ENCODE measurements at regions not wholly inside any gene's neighbourhood (a gene's known extent, or its start where the extent isn't known, plus 50 kb on each side); places are given as distances from the start of the nearest gene placed in this dataset.

DNA sequence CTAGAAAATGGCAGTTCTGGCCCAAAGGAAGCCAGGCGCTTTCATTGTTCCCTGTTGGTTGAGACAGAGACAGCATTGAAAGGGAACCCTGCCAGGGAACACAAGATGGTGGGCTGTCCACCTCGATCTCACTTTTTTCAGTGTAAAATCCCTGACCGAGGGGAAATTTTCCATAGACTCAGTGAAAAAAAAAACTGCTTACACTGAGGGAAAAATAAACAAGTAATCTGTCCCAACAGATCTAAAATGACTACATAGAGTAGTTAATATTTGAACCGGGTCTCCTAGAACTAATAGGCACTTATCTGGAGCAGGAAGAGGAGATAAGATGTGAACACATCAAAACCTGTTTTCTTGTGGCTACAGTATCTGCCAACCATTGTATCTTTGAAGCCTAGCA, 763.4 kb upstream of the GOLIM4 start:
- no peak for DNase-seq (ENCODE audit: extremely low read depth, low read depth, low spot score)

DNA sequence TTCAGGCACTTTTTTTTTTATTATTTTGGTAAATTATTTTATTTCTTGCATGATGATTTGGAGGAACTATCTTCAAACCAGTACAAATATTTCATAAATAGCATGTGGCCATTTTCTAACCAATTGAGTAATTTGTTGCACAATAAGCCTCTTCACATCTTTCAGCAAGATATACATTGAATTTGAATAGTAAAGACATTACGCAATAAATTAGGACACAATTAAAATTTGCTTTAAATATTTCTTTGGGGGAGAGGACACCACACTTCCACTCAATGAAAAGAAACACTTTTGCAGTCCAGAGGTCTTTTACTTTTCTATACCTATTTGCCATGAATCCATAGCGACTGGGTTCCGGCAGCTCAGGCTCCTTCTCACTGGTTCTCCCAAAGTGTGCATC, 762.6 kb upstream of the GOLIM4 start:
- DNase-seq (ENCODE audit: extremely low read depth, low read depth, low spot score) = no peak

- DNase-seq (ENCODE audit: extremely low read depth, low read depth, low spot score) = no peak
These were observed 754.4 kb upstream of the GOLIM4 start for GRCh38 chr3:168850109-168850508.

DNA sequence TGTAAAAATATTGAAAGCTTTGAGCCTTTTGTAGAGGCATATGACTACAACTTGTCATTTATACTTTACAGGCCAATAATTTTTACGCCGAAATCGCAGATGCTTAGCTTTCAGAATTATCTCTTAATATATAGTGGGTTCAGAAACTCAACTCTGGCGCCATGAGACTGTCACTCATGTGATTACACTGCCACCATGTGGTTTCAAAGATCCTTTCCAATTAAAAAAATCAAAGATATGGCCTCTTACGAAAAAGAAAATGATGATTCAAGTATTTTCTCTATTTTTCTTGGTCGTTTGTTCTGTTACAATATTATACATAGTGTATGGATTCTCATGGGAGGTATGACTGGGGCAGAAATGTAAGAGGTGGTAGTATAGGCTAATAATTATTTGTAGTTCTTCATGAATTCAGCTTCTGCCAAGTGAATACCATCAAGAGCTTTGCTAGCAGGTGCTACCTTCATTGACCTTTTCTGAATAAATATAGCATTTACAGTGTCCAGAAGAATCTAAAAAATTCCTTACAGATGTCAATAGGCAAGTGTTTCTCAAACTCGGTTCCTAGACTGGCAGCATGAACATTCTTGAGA, 751.7 kb upstream of the GOLIM4 start:
- DNase-seq (ENCODE audit: extremely low read depth, low read depth, low spot score) = no peak

- DNase-seq (ENCODE audit: extremely low read depth, low read depth, low spot score) = no peak
These were observed 749.3 kb upstream of the GOLIM4 start for GRCh38 chr3:168844894-168845482.

GRCh38 chr3:168844472-168844871, 748.7 kb upstream of the GOLIM4 start:
- DNase-seq (ENCODE audit: extremely low read depth, low read depth, low spot score) = no peak

DNA sequence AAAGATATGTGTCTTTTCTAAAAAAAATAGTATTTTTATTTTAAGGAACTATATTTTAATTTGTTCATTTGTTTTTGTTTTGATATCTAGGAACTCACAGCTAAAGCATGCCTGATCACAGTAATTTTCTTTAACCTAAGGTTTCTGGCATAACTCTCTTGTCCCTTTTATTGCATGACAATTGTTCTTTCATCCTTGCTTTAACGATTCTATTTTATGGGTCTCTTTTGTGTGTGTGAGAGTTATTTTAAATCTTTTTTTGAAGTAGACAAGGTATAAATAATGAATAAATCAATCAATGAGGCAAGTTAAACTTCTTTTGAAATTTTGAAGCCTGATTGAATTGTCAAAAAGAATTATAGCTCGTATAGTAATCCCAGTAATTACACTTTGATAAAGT, 747.8 kb upstream of the GOLIM4 start:
- DNase-seq (ENCODE audit: extremely low read depth, low read depth, low spot score) = no peak

DNA sequence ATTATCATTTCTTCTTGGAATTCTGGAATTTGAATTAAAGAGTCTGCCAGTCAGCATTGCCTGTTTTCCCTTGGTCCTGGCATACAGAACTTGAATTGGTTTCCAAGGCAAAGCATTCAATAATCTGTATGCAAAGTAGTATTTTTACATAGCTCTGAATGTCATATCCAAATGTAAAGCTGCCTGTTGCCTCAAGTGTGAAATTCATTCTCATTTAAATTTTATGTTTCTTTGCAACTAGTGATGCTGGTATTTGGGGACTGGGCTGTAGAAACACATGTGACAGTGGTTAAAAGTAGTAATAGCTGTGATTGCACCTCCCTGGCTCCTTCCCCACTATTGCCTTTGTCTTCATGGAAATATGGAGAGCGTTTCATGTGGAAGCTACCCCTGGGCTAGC, 743.9 kb upstream of the GOLIM4 start:
- no peak for DNase-seq (ENCODE audit: extremely low read depth, low read depth, low spot score)

GRCh38 chr3:168834558-168834957, 738.8 kb upstream of the GOLIM4 start:
- no peak for DNase-seq (ENCODE audit: extremely low read depth, low read depth, low spot score)

DNA sequence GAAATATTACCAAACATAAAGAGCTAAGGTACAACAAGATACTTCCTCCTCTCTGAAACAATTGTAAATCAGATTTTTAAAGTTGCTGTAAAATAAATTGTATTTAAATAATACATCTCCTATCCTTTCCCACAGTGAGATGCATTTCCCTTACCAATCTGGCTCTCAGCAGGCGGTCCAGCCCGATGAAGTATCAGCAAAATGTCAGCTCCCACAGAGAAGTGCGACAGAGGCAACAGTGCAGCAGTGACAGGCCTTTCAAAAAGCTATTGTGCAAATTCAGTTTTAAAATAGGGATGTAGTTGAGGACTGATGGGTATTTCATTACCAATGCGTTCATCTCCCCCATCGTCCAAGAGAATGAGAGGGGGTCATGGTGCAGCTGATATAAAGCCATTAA, 733.2 kb upstream of the GOLIM4 start:
- no peak for DNase-seq (ENCODE audit: extremely low read depth, low read depth, low spot score)

DNA sequence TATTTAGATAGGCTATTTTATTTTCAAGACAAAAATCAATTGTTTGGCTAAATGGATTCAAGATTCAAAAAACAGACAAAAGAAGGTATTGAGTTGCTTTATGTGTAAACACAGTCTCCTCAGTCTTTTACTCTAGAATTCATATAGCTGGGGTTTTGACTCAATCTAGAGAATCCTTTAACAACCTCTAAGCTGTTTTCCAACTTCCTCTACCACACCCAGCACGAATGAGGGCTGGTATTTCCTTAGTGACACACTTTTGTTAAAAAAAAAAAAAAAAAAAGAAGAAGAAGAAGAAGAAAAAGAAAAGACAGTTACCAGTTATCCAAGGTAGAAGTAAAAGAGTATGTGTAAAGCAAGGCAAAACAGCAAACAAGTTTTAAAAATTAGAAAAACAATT, 732.8 kb upstream of the GOLIM4 start:
- no peak for DNase-seq (ENCODE audit: extremely low read depth, low read depth, low spot score)

DNA sequence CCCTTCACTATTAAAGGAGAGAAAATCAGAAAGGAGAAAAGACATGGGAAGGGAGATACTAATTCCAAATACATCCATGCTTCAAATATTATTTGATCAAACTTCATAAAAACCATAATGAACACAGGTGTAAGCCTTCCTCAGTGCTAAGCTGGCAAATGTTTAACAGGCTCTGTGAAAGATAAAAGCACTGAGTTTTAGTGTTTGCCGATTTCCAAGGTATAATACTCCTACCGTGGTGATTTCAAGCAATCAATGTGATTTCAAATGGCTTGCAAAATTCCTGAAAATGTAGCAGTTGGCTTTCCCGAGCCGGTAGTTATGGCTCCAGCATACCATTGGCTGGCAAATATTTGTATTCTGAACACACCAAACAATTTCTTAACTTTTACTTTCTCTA, 732.3 kb upstream of the GOLIM4 start:
- DNase-seq (ENCODE audit: extremely low read depth, low read depth, low spot score) = no peak

DNA sequence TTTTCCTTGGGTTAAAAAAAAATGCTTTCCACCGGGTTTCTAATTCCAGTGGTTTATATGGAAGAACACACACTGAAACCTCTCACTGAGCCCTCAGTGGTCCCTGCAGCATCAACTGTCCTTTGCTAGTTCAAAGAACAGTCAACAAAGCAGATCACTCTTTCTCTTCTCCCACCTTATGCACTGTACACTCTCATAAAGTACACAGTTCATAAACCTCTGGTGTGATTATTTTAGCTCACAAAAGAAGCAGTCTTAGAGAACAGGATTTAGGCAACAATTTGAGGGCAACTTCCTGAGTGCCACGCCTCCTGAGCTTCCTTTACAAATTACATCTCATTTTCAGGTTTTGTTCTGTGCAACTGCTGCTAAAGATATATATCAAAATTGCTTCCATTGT, 728.4 kb upstream of the GOLIM4 start:
- no peak for DNase-seq (ENCODE audit: extremely low read depth, low read depth, low spot score)

DNA sequence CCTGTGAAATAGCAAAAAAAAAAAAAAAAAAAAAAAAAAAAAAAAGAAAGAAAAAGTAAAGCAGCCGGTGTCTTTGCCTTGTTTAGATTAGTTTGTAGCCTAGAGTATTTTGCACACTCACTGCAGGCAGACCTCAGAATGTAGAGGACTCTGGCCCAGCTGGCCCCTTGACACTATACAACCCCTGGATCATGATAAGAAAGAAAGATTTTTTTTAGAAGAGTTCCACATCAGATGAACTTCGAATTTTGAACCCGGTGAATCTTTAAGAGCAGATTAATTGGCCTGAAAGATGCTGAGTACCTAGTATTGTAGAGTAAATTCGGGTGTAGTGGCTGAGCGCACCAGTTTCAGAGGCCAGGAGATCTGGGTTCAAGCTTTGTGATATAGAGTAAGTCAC, 727.7 kb upstream of the GOLIM4 start:
- no peak for DNase-seq (ENCODE audit: extremely low read depth, low read depth, low spot score)

GRCh38 chr3:168820810-168821415, 725.2 kb upstream of the GOLIM4 start:
- no peak for DNase-seq (ENCODE audit: extremely low read depth, low read depth, low spot score)

GRCh38 chr3:168817177-168817576, 721.5 kb upstream of the GOLIM4 start:
- DNase-seq (ENCODE audit: extremely low read depth, low read depth, low spot score) = no peak

DNA sequence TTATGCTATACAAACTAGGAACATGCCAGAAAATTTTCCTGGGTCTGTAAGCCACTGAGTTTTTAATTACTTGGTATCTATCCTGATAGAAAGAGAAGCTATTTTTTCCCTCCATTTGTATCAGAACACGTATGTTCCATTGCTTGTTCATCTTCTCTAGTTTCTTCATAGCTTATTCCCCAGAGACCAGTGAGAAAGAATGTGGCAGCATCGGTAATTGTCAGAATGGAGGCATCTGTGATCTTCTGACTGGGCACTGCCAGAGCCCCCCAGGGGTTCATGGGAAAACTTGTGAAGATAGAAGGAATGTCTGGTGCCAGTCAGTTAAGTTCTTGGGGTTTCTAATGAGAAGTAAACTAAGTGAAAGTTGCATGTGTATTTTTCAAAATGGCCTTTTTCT, 720.2 kb upstream of the GOLIM4 start:
- DNase-seq (ENCODE audit: extremely low read depth, low read depth, low spot score) = no peak

DNA sequence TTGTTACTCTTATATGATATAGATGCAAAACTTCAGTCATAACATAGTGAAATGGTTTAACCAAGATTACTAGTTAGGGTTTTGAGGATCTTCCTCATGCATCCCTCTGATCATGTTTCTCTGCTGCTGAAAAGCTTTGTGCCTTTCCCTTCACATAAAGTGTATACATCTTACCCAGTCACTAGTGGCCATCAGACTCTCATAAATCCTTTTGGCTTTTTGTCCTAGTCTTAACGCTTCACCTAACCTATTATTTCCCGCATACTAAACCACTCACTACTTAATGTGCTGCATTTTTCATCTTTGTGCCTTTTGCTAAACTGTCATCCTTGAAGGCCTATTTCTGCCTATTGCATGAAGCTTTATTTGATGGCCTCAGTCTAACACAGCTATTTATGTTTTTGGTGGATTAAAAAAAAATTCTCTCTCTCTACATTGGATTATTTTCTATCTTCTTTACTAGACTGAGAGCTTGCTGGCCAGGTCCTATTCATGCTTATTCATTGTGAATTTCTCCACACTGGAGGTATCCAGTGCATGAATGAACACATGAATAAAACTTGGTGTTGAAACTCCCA, 717.6 kb upstream of the GOLIM4 start:
- DNase-seq (ENCODE audit: extremely low read depth, low read depth, low spot score) = no peak

DNA sequence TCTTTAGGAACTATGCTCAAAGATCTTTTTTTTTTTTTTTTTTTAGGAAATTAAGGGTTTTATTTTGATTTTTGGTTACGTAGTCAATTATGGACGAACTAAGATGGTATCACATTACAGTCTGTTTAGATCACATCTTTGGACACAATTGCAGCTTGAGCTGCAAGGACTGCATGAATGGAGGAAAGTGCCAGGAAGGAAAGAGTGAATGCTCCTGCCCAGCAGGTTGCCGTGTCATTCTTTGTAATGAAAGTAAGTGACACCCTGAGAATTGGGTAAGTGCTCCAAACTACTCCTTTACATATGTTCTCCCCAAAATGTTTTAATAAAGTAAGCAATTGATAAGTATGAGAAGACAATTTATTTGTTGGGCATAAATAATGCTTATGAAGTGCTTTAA, 716.5 kb upstream of the GOLIM4 start:
- DNase-seq (ENCODE audit: extremely low read depth, low read depth, low spot score) = no peak

GRCh38 chr3:168808596-168808995, 712.9 kb upstream of the GOLIM4 start:
- DNase-seq (ENCODE audit: extremely low read depth, low read depth, low spot score) = no peak

DNA sequence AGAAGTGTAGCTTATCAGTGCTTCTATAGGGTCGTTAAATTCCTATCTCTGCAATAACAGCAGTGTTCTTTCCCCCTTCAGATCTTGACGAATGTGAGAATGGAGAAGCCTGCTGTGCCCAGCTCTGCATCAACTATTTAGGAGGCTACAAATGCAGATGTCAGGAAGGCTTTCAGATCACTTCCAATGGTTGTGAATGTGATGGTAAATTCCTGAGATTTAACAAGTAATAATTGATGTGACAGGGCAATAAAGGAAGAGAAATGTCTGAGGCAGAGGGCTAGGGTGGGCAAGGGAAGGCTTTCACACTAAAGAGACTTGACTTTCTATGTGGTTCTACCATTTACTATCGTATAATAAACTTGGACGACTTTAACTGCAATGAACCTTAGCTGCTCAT, 711.7 kb upstream of the GOLIM4 start:
- DNase-seq (ENCODE audit: extremely low read depth, low read depth, low spot score) = no peak

DNA sequence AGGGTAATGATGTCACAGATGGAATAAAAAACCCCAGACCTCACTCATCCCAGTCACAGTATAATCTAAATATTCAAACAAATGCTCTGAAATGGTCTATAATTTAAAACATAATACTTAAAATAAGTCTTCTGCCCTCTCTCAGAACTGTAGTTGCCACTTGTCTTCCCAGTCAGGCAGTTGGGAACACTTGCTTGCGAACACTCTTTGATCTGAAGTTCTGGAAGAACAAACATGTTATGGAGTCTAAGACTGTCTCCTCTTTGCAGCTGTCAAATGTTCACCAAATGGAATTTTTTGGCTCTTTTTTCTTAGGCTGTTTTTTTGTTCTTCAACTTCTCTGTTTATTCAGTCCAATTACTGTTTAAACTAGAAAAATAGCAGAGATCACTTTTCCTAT, 711.1 kb upstream of the GOLIM4 start:
- no peak for DNase-seq (ENCODE audit: extremely low read depth, low read depth, low spot score)
